ENCODE measurements at regions not wholly inside any gene's neighbourhood (a gene's known extent, or its start where the extent isn't known, plus 50 kb on each side); places are given as distances from the start of the nearest gene placed in this dataset.

- no peak for TF ChIP-seq TFCP2L1 (CRISPR knock-in tag; IDR thresholded peaks at IDR 0.05)
Observed at GRCh38 chr14:34075042-34075744, 124.3 kb upstream of the EGLN3 start (continued).

GRCh38 chr14:34072921-34073320 is 122.0 kb upstream of the EGLN3 start:
- DNase-seq (ENCODE audit: low read depth in 1 of 2, low spot score in 1 of 2) (no peak), ATAC-seq (no peak), FAIRE-seq (no peak)
- WGBS (ENCODE audit: missing lambda C conversion rate) = 89% methylated on average over 1 of the region's 1 CpG
- peaks cover 8% of the 10 kb centered on the region; the same call in 1 of the 3 replicates for H3K9me3 ChIP-seq
- no peak overlapping the region for H3K4me3 ChIP-seq
- TF ChIP-seq POLR2A (IDR thresholded peaks at IDR 0.05; ENCODE audit: low read length) = no peak
- TF ChIP-seq JUNB (IDR thresholded peaks at IDR 0.05) = no peak
- no peak for TF ChIP-seq KDM5A (IDR thresholded peaks at IDR 0.05)
- no peak for TF ChIP-seq MAX (IDR thresholded peaks at IDR 0.05)
- no peak for TF ChIP-seq KDM1A (IDR thresholded peaks at IDR 0.05; ENCODE audit: low read depth)
- TF ChIP-seq RARB (CRISPR knock-in tag; IDR thresholded peaks at IDR 0.05) = no peak
- no peak for TF ChIP-seq CBX2 (IDR thresholded peaks at IDR 0.05; ENCODE audit: borderline replicate concordance, low read depth)
- TF ChIP-seq NPAS2 (CRISPR knock-in tag; IDR thresholded peaks at IDR 0.05; ENCODE audit: borderline replicate concordance) = no peak
- no peak for TF ChIP-seq POLR2AphosphoS2 (conservative IDR thresholded peaks at IDR 0.05; ENCODE audit: low read length)
- no peak for TF ChIP-seq BHLHE40 (IDR thresholded peaks at IDR 0.05; ENCODE audit: low read depth, low read length)
- TF ChIP-seq TP53 (CRISPR knock-in tag; IDR thresholded peaks at IDR 0.05) = no peak
- TF ChIP-seq MYC (IDR thresholded peaks at IDR 0.05; ENCODE audit: borderline replicate concordance, low read length) = no peak
- no peak for TF ChIP-seq ZNF302 (CRISPR knock-in tag; IDR thresholded peaks at IDR 0.05)
- no peak for TF ChIP-seq EHMT2 (IDR thresholded peaks at IDR 0.05; ENCODE audit: low read depth)
- ChIA-PET POLR2A (no interaction called here), CTCF (no interaction called here)
- no peak overlapping the region for H3K4me2 ChIP-seq
- peaks cover 17% of the 10 kb centered on the region for H3K4me1 ChIP-seq
- no peak overlapping the region for H3K27ac ChIP-seq

- H3K4me1 ChIP-seq = peaks cover 12% of the 10 kb centered on the region
- ChIA-PET CTCF (no interaction called here), POLR2A (no interaction called here)
- FAIRE-seq = no peak
- ATAC-seq = no peak
- no peak overlapping the region for H3K27ac ChIP-seq
- TF ChIP-seq JUN (IDR thresholded peaks at IDR 0.05) (no peak), FOXS1 (CRISPR knock-in tag; IDR thresholded peaks at IDR 0.05) (no peak), MYC (IDR thresholded peaks at IDR 0.05; ENCODE audit: borderline replicate concordance, low read length) (no peak), TP53 (CRISPR knock-in tag; IDR thresholded peaks at IDR 0.05) (no peak), RFX5 (IDR thresholded peaks at IDR 0.05) (no peak), ATOH8 (CRISPR knock-in tag; IDR thresholded peaks at IDR 0.05; ENCODE audit: low read depth) (no peak), TFCP2L1 (CRISPR knock-in tag; IDR thresholded peaks at IDR 0.05) (no peak), E2F6 (IDR thresholded peaks at IDR 0.05; ENCODE audit: borderline replicate concordance, low read depth) (no peak), RNF2 (IDR thresholded peaks at IDR 0.05; ENCODE audit: borderline replicate concordance, low read depth) (no peak), ESRRA (IDR thresholded peaks at IDR 0.05; ENCODE audit: borderline replicate concordance, low read length) (no peak), NFE2L2 (conservative IDR thresholded peaks at IDR 0.05; ENCODE audit: low read length) (no peak), POLR2A (IDR thresholded peaks at IDR 0.05; ENCODE audit: low read length) (no peak), NR3C1 (IDR thresholded peaks at IDR 0.05) (no peak), PBX3 (IDR thresholded peaks at IDR 0.05) (no peak)
- H3K9me3 ChIP-seq = peaks cover 8% of the 10 kb centered on the region; the same call in 1 of the 3 replicates
- 89% methylated on average over 3 of the region's 3 CpGs for WGBS (ENCODE audit: missing lambda C conversion rate)
- no peak overlapping the region for H3K4me2 ChIP-seq
- no peak for DNase-seq (ENCODE audit: low read depth in 1 of 2, low spot score in 1 of 2)
- no peak overlapping the region for H3K4me3 ChIP-seq
Observed at GRCh38 chr14:34072401-34072800, 121.5 kb upstream of the EGLN3 start.
